ENCODE measurements at regions not wholly inside any gene's neighbourhood (a gene's known extent, or its start where the extent isn't known, plus 50 kb on each side); places are given as distances from the start of the nearest gene placed in this dataset.

- no peaks in the 10 kb centered on the region for H3K4me1 ChIP-seq (ENCODE audit: control insufficient read depth, extremely low read depth, insufficient read depth, low read length)
- H3K4me2 ChIP-seq (ENCODE audit: extremely low read depth, insufficient read depth, low read length) = no peak overlapping the region
- no peaks in the 10 kb centered on the region for H3K27me3 ChIP-seq (ENCODE audit: control insufficient read depth, insufficient read depth, low read length)
- no peak overlapping the region for H2AFZ ChIP-seq (ENCODE audit: low read length)
- H3K36me3 ChIP-seq (ENCODE audit: control insufficient read depth, insufficient read depth, low read length) = no peaks in the 10 kb centered on the region
- H3K9me3 ChIP-seq (ENCODE audit: control insufficient read depth, insufficient read depth, low read depth, low read length) = no peaks in the 10 kb centered on the region
- TF ChIP-seq CTCF (conservative IDR thresholded peaks at IDR 0.05 in 1 of 2, IDR thresholded peaks at IDR 0.05 in 1 of 2; ENCODE audit: low read depth in 1 of 2, low read length in 2 of 2) (no peak), EZH2 (IDR thresholded peaks at IDR 0.05; ENCODE audit: low read length, missing control alignments) (no peak)
- H3K4me3 ChIP-seq (replicated peaks in 1 of 4; ENCODE audit: control extremely low read depth in 1 of 4, insufficient read depth in 1 of 4, low read depth in 3 of 4, low read length in 4 of 4) = no peak overlapping the region
- H3K79me2 ChIP-seq (ENCODE audit: control insufficient read depth, insufficient read depth, low read length) = no peaks in the 10 kb centered on the region
- no peaks in the 10 kb centered on the region for H4K20me1 ChIP-seq (ENCODE audit: control insufficient read depth, extremely low read depth, insufficient read depth, low read length)
- no peak overlapping the region for H3K9ac ChIP-seq (ENCODE audit: insufficient read depth, low read length)
- no peak overlapping the region for H3K27ac ChIP-seq (ENCODE audit: insufficient read depth, low read length)
- peak in 1 of 2 donors; percentile 12 for DNase-seq (ENCODE audit: low read depth in 2 of 2)
These were observed 745.9 kb upstream of the ACVR2A start for GRCh38 chr2:147098940-147099339.

GRCh38 chr2:147097747-147098146, 747.1 kb upstream of the ACVR2A start:
- Histone ChIP-seq H3K9ac (ENCODE audit: insufficient read depth, low read length) (no peak overlapping the region), H4K20me1 (ENCODE audit: control insufficient read depth, extremely low read depth, insufficient read depth, low read length) (no peaks in the 10 kb centered on the region)

DNA sequence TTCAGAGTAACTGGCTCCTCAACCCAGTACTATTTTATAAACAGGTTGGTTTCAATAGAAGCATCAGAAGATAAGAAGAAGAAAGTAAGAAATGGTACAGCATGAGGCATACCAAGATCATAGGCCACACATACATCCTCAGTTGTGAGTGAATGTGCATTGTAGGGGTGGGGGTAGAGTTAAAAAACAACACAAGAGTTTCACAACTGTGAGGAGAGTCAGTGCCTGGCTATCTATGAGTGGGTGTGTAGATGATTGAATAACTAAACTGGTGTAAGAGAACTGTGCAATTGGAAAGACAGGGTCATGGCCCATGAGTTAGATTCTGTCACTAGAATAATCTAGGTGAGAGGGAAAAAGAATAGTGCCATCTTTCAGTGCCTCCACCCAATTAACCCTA, 748.2 kb upstream of the ACVR2A start:
- no peaks in the 10 kb centered on the region for H3K4me1 ChIP-seq (ENCODE audit: control insufficient read depth, extremely low read depth, insufficient read depth, low read length)
- no peak for DNase-seq (ENCODE audit: low read depth in 2 of 2)
- no peak overlapping the region for H3K27ac ChIP-seq (ENCODE audit: insufficient read depth, low read length)
- no peak overlapping the region for H3K4me2 ChIP-seq (ENCODE audit: extremely low read depth, insufficient read depth, low read length)
- H3K79me2 ChIP-seq (ENCODE audit: control insufficient read depth, insufficient read depth, low read length) = no peaks in the 10 kb centered on the region
- TF ChIP-seq EZH2 (IDR thresholded peaks at IDR 0.05; ENCODE audit: low read length, missing control alignments) = no peak
- no peak for TF ChIP-seq CTCF (conservative IDR thresholded peaks at IDR 0.05 in 1 of 2, IDR thresholded peaks at IDR 0.05 in 1 of 2; ENCODE audit: low read depth in 1 of 2, low read length in 2 of 2)
- no peaks in the 10 kb centered on the region for H3K36me3 ChIP-seq (ENCODE audit: control insufficient read depth, insufficient read depth, low read length)
- H2AFZ ChIP-seq (ENCODE audit: low read length) = no peak overlapping the region
- H3K4me3 ChIP-seq (replicated peaks in 1 of 4; ENCODE audit: control extremely low read depth in 1 of 4, insufficient read depth in 1 of 4, low read depth in 3 of 4, low read length in 4 of 4) = no peak overlapping the region
- H4K20me1 ChIP-seq (ENCODE audit: control insufficient read depth, extremely low read depth, insufficient read depth, low read length) = no peaks in the 10 kb centered on the region
- H3K27me3 ChIP-seq (ENCODE audit: control insufficient read depth, insufficient read depth, low read length) = no peaks in the 10 kb centered on the region
- no peak overlapping the region for H3K9ac ChIP-seq (ENCODE audit: insufficient read depth, low read length)
- no peaks in the 10 kb centered on the region for H3K9me3 ChIP-seq (ENCODE audit: control insufficient read depth, insufficient read depth, low read depth, low read length)

More at GRCh38 chr2:147097747-147098146, 747.1 kb upstream of the ACVR2A start:
- no peak for DNase-seq (ENCODE audit: low read depth in 2 of 2)
- H2AFZ ChIP-seq (ENCODE audit: low read length) = no peak overlapping the region
- H3K79me2 ChIP-seq (ENCODE audit: control insufficient read depth, insufficient read depth, low read length) = no peaks in the 10 kb centered on the region
- TF ChIP-seq CTCF (conservative IDR thresholded peaks at IDR 0.05 in 1 of 2, IDR thresholded peaks at IDR 0.05 in 1 of 2; ENCODE audit: low read depth in 1 of 2, low read length in 2 of 2) (no peak), EZH2 (IDR thresholded peaks at IDR 0.05; ENCODE audit: low read length, missing control alignments) (no peak)
- H3K4me2 ChIP-seq (ENCODE audit: extremely low read depth, insufficient read depth, low read length) = no peak overlapping the region
- no peak overlapping the region for H3K4me3 ChIP-seq (replicated peaks in 1 of 4; ENCODE audit: control extremely low read depth in 1 of 4, insufficient read depth in 1 of 4, low read depth in 3 of 4, low read length in 4 of 4)
- H3K27me3 ChIP-seq (ENCODE audit: control insufficient read depth, insufficient read depth, low read length) = no peaks in the 10 kb centered on the region
- H3K27ac ChIP-seq (ENCODE audit: insufficient read depth, low read length) = no peak overlapping the region
- H3K4me1 ChIP-seq (ENCODE audit: control insufficient read depth, extremely low read depth, insufficient read depth, low read length) = no peaks in the 10 kb centered on the region
- H3K36me3 ChIP-seq (ENCODE audit: control insufficient read depth, insufficient read depth, low read length) = no peaks in the 10 kb centered on the region
- H3K9me3 ChIP-seq (ENCODE audit: control insufficient read depth, insufficient read depth, low read depth, low read length) = no peaks in the 10 kb centered on the region

Measured in fibroblast of lung (primary cell).